MM.1S (cell line): ENCODE measurements at regions not wholly inside any gene's neighbourhood (a gene's known extent, or its start where the extent isn't known, plus 50 kb on each side); places are given as distances from the start of the nearest gene placed in this dataset.

Experiments
- DNase-seq: peaks from one replicate; pipeline ENCODE4 v3.0.0-alpha.2; 2015
- H2AFZ ChIP-seq: fragments of 300-600 bp; sonication (generic); 2 replicates; pipeline ENCODE4 v1.6.0; 2016; ENCODE audit warnings: antibody characterized with exemption, low read length
- H3F3A ChIP-seq: fragments of 300-600 bp; sonication (generic); 2 replicates; pipeline ENCODE4 v1.6.1; 2016; ENCODE audit warnings: mild to moderate bottlenecking, antibody characterized with exemption, low read length, moderate library complexity, mixed read lengths; ENCODE audit not compliant: insufficient read depth
- H3K27ac ChIP-seq: fragments of 300-600 bp; sonication (generic); 2 replicates; pipeline ENCODE4 v1.5.1; 2016; ENCODE audit warnings: mild to moderate bottlenecking, low read length
- H3K27me3 ChIP-seq: fragments of 300-600 bp; sonication (generic); replicated peaks from 2 replicates; pipeline ENCODE4 v1.6.0; 2016; ENCODE audit warnings: low read length; ENCODE audit not compliant: insufficient read depth
- H3K36me3 ChIP-seq: fragments of 300-600 bp; sonication (generic); replicated peaks from 2 replicates; pipeline ENCODE4 v1.6.1; 2016; ENCODE audit warnings: mild to moderate bottlenecking, low read length, mixed read lengths; ENCODE audit not compliant: insufficient read depth
- H3K4me1 ChIP-seq: fragments of 300-600 bp; sonication (generic); 2 replicates; pipeline ENCODE4 v1.6.1; 2016; ENCODE audit warnings: low read length, mixed read lengths
- H3K4me2 ChIP-seq: fragments of 300-600 bp; sonication (generic); 2 replicates; pipeline ENCODE4 v1.6.0; 2016; ENCODE audit warnings: low read depth, low read length
- H3K4me3 ChIP-seq: fragments of 300-600 bp; sonication (generic); 2 replicates; pipeline ENCODE4 v1.5.1; 2016; ENCODE audit warnings: low read length, mixed read lengths
- H3K79me2 ChIP-seq: fragments of 300-600 bp; sonication (generic); 2 replicates; pipeline ENCODE4 v1.6.1; 2016; ENCODE audit warnings: mixed run types, low read length, mixed read lengths
- H3K9ac ChIP-seq: fragments of 300-600 bp; sonication (generic); 2 replicates; pipeline ENCODE4 v1.6.1; 2016; ENCODE audit warnings: low read length, mixed read lengths
- H3K9me2 ChIP-seq: fragments of 300-600 bp; sonication (generic); replicated peaks from 2 replicates; pipeline ENCODE4 v1.6.1; 2016; ENCODE audit warnings: mild to moderate bottlenecking, low read length, mixed read lengths; ENCODE audit not compliant: insufficient read depth
- H3K9me3 ChIP-seq: fragments of 300-600 bp; sonication (generic); replicated peaks from 2 replicates; pipeline ENCODE4 v1.6.1; 2016; ENCODE audit warnings: mild to moderate bottlenecking, low read length, mixed read lengths; ENCODE audit not compliant: insufficient read depth
- H4K20me1 ChIP-seq: fragments of 300-600 bp; sonication (generic); 2 replicates; pipeline ENCODE4 v1.6.1; 2016; ENCODE audit warnings: mild to moderate bottlenecking, low read length, moderate library complexity, mixed read lengths; ENCODE audit not compliant: insufficient read depth
- EZH2 ChIP-seq: fragments of 300-600 bp; sonication (generic); optimal IDR thresholded peaks from 2 replicates; pipeline ENCODE3; 2017; ENCODE audit warnings: low read depth, mild to moderate bottlenecking, antibody characterized with exemption, low read length, mixed read lengths
- EZH2phosphoT487 ChIP-seq: fragments of 300-600 bp; sonication (generic); IDR thresholded peaks from 2 replicates; pipeline ENCODE4 v1.6.1; 2018; ENCODE audit warnings: antibody characterized with exemption, low read length
- TF ChIP-seq, protein P1 (sequence below): fragments of 300-600 bp; sonication (generic); IDR thresholded peaks from 2 replicates; pipeline ENCODE4 v1.5.1; 2016; ENCODE audit warnings: antibody characterized with exemption, low read length, mixed read lengths

DNA sequence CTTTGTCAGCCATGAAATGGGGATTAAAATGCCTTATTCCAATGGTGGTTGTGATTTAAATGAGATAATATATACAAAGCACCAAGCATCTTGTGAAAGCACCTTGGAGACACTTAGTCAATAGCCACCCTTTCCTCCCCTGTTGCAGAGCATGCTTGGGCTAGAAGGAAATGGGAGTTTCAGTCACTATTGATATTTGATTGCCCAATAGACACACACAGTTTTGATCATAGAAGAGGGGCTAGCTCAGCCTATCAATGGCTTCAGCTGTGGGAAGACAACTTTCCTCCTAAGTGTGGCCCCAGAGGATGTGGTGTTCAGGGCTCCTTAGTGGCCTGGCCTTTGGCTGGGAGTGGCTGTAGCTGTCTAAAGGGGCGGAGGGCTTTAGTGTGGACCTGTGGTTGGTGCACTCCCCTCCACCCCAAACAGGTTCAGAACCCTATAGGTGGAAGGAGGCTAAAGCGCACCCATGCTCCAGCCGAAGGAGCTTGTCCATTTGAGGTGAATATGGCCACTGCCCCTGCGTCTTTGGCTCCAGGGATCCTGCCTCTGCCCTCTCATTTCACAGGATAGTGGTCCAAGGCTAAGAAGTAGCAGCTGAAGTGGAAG lies 132.3 kb downstream of the TMEM30B start:
- H3K4me2 ChIP-seq = no peak overlapping the region
- H3K9me3 ChIP-seq = no peaks in the 10 kb centered on the region
- H3K9me2 ChIP-seq = no peaks in the 10 kb centered on the region
- no peaks in the 10 kb centered on the region for H4K20me1 ChIP-seq
- DNase-seq = no peak
- H3K9ac ChIP-seq = no peak overlapping the region
- H3K4me1 ChIP-seq = no peaks in the 10 kb centered on the region
- no peaks in the 10 kb centered on the region for H3K27me3 ChIP-seq
- H3K79me2 ChIP-seq = no peaks in the 10 kb centered on the region
- H2AFZ ChIP-seq = no peak overlapping the region
- no peaks in the 10 kb centered on the region for H3K36me3 ChIP-seq
- no peaks in the 10 kb centered on the region for H3F3A ChIP-seq
- H3K27ac ChIP-seq = no peak overlapping the region
- H3K4me3 ChIP-seq = no peak overlapping the region
- TF ChIP-seq EZH2 (no peak), EZH2phosphoT487 (no peak)
- TF ChIP-seq, protein P1, sequence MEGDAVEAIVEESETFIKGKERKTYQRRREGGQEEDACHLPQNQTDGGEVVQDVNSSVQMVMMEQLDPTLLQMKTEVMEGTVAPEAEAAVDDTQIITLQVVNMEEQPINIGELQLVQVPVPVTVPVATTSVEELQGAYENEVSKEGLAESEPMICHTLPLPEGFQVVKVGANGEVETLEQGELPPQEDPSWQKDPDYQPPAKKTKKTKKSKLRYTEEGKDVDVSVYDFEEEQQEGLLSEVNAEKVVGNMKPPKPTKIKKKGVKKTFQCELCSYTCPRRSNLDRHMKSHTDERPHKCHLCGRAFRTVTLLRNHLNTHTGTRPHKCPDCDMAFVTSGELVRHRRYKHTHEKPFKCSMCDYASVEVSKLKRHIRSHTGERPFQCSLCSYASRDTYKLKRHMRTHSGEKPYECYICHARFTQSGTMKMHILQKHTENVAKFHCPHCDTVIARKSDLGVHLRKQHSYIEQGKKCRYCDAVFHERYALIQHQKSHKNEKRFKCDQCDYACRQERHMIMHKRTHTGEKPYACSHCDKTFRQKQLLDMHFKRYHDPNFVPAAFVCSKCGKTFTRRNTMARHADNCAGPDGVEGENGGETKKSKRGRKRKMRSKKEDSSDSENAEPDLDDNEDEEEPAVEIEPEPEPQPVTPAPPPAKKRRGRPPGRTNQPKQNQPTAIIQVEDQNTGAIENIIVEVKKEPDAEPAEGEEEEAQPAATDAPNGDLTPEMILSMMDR = no peak

DNA sequence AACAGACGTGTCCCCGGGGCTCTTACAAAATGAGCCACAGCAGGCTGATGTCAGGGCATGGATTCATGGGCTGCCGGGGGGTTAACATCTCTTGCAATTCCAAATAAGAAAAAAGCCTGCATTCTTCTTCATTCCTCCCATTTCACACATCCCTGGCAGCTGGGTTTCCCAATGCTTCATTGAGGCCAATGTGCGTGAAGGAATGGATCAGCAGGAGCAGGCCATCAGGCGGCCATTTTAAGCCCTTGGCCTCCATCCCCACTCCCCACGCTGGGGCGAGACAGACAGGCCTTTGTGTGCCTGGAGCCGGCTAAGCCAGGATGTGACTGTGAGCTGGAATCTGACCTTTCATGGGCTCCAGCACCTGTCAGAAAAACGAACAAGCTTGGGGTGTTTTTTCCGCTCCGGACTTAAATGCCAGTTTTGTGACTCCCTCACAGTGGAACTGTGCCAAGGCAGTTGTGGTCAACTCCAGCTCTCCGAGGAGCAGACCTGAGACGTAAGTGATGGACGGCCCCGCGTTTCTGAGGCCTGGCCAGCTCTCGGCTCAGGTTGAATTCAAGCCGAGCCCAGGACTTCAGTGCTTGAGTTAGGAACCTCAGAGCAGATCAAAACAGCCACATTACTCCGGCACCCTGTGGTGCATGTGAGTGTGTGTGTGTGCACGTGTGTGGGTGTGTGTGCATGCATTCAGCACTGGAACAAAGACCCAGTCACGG lies 133.1 kb downstream of the TMEM30B start:
- no peak overlapping the region for H3K27ac ChIP-seq
- H4K20me1 ChIP-seq = no peaks in the 10 kb centered on the region
- no peak overlapping the region for H2AFZ ChIP-seq
- no peaks in the 10 kb centered on the region for H3K79me2 ChIP-seq
- H3K4me2 ChIP-seq = no peak overlapping the region
- TF ChIP-seq EZH2 (no peak), EZH2phosphoT487 (no peak)
- TF ChIP-seq, protein P1 = no peak
- no peaks in the 10 kb centered on the region for H3K27me3 ChIP-seq
- H3K9me2 ChIP-seq = no peaks in the 10 kb centered on the region
- no peaks in the 10 kb centered on the region for H3F3A ChIP-seq
- DNase-seq = no peak
- no peaks in the 10 kb centered on the region for H3K4me1 ChIP-seq
- H3K9ac ChIP-seq = no peak overlapping the region
- H3K9me3 ChIP-seq = no peaks in the 10 kb centered on the region
- no peaks in the 10 kb centered on the region for H3K36me3 ChIP-seq
- no peak overlapping the region for H3K4me3 ChIP-seq

DNA sequence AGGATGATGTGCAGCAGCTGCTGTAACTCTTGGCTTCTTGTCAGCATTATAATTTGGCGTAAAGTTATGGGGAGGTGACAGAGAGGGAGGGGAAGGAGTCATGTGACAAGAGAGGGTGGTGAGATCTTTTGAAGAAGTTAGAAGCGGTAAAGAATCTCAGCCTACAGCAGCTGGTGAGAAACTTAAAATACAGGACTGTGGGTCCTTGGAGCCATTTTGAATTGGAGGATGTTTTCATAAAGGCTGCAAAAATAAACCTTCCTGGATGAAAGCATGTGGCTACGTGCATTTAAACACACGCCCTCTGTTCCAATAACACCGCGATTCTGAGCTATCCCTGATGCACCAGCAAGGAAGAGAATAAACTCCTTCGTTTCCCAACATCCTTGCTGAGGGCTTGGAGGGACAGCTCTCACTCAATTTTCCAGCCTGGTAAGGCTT lies 133.7 kb downstream of the TMEM30B start:
- TF ChIP-seq, protein P1 = no peak
- no peak for TF ChIP-seq EZH2phosphoT487
- TF ChIP-seq EZH2 = no peak
- Histone ChIP-seq H3K27me3 (no peaks in the 10 kb centered on the region), H3F3A (no peaks in the 10 kb centered on the region), H3K4me1 (no peaks in the 10 kb centered on the region), H3K9me3 (no peaks in the 10 kb centered on the region), H3K9me2 (no peaks in the 10 kb centered on the region), H3K4me3 (no peak overlapping the region), H3K9ac (no peak overlapping the region), H2AFZ (no peak overlapping the region), H3K27ac (no peak overlapping the region), H4K20me1 (no peaks in the 10 kb centered on the region), H3K4me2 (no peak overlapping the region), H3K36me3 (no peaks in the 10 kb centered on the region), H3K79me2 (no peaks in the 10 kb centered on the region)
- no peak for DNase-seq
